ENCODE measurements at regions not wholly inside any gene's neighbourhood (a gene's known extent, or its start where the extent isn't known, plus 50 kb on each side); places are given as distances from the start of the nearest gene placed in this dataset.
A peak's percentile ranks its signal among the peaks of the same experiment; 100 is the strongest.

DNA sequence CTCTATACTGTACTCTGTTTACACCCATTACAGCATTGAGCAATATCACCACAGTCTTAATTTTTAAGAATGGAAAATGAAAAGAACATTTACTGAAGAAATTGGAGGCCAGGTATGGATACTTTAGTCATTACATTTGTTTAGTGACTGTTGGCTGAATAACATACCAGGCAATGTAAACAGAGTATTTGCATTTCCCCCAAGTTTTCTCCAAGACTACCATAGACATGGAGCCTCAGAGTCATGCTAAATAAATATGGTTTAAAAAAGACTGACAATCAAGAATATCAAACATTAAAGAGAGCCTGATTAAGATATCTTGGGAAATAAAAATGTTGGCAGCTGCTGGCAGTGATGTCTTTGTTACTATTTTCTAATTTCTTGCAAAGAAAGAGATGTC, 136.9 kb upstream of the ADAMTS5 start:
- TF ChIP-seq, protein P1, sequence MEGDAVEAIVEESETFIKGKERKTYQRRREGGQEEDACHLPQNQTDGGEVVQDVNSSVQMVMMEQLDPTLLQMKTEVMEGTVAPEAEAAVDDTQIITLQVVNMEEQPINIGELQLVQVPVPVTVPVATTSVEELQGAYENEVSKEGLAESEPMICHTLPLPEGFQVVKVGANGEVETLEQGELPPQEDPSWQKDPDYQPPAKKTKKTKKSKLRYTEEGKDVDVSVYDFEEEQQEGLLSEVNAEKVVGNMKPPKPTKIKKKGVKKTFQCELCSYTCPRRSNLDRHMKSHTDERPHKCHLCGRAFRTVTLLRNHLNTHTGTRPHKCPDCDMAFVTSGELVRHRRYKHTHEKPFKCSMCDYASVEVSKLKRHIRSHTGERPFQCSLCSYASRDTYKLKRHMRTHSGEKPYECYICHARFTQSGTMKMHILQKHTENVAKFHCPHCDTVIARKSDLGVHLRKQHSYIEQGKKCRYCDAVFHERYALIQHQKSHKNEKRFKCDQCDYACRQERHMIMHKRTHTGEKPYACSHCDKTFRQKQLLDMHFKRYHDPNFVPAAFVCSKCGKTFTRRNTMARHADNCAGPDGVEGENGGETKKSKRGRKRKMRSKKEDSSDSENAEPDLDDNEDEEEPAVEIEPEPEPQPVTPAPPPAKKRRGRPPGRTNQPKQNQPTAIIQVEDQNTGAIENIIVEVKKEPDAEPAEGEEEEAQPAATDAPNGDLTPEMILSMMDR (IDR thresholded peaks at IDR 0.05; ENCODE audit: unreplicated experiment): no peak
- H3K9me3 Mint-ChIP-seq: peaks cover 24% of the 10 kb centered on the region
- H3K27me3 Mint-ChIP-seq (ENCODE audit: low read depth): no peaks in the 10 kb centered on the region
- H3K4me3 Mint-ChIP-seq: no peak overlapping the region
- H3K27ac Mint-ChIP-seq: no peak overlapping the region
- DNase-seq (ENCODE audit: low spot score in 2 of 2, unreplicated experiment in 2 of 2): no peak
- H3K4me1 Mint-ChIP-seq: peaks cover 36% of the 10 kb centered on the region
- peaks cover 9% of the 10 kb centered on the region for H3K36me3 Mint-ChIP-seq

DNA sequence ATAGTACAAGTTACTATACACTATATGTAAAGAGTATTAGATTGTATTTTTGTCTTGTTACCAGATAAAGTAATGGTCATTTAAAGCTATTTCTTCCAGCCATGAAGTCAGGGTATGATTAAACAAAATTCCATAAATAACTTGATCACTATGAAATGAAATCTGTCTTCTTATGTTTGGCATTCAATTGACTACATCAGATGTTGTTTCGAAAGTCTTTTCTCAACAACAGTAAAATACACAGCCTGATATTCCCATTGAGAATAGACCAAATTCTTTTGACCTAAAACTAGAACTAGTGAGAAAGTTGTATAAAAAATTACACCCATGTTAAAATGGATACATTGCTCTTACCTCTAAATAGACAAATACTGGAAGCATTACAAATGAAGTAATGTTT, 134.6 kb upstream of the ADAMTS5 start:
- Mint-ChIP-seq H3K27me3 (ENCODE audit: low read depth) (no peaks in the 10 kb centered on the region), H3K27ac (no peak overlapping the region), H3K9me3 (peaks cover 28% of the 10 kb centered on the region), H3K4me1 (peaks cover 18% of the 10 kb centered on the region), H3K4me3 (no peak overlapping the region), H3K36me3 (peaks cover 12% of the 10 kb centered on the region)
- TF ChIP-seq, protein P1 (IDR thresholded peaks at IDR 0.05; ENCODE audit: unreplicated experiment): no peak
- no peak for DNase-seq (ENCODE audit: low spot score in 2 of 2, unreplicated experiment in 2 of 2)

DNA sequence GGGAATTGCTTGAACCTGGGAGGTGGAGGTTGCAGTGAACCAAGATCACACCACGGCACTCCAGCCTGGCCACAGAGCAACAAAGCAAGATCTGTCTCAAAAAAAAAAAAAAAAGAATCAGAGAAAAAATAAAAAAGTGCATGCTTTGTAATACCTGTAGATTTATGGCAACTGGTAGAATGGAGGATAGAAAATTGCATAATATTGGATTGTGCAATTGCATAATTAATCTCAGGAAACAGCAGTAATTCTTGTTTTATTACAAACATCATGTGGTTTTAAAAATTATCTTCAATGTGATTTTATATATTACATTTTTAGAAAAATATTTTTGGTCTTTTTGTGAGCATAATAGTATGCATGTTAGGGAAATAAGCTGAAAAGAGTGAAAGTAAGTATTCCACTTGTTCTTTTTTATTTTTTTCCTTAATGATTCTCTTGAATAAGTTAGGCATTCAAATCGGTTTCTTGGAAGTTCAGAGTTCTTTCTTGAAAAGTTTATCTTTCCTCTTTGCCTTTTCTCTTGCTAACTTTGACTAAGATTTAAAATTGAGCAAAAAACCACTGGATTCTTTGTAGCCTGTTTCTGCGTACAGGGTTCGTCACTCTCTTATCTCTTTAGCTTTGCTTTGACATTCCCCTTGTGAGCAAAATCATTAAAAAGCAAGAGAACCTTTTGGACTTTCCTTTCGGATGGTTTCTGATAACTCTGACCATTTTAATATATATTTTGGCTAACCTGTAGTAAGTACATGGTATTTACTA, 127.5 kb upstream of the ADAMTS5 start:
- TF ChIP-seq, protein P1 (IDR thresholded peaks at IDR 0.05; ENCODE audit: unreplicated experiment): no peak
- Mint-ChIP-seq H3K9me3 (peaks cover 9% of the 10 kb centered on the region), H3K27me3 (ENCODE audit: low read depth) (peaks cover 1% of the 10 kb centered on the region), H3K27ac (no peak overlapping the region), H3K4me3 (no peak overlapping the region), H3K4me1 (peaks cover 2% of the 10 kb centered on the region), H3K36me3 (peaks cover 6% of the 10 kb centered on the region)
- DNase-seq (ENCODE audit: low spot score in 2 of 2, unreplicated experiment in 2 of 2): no peak

DNA sequence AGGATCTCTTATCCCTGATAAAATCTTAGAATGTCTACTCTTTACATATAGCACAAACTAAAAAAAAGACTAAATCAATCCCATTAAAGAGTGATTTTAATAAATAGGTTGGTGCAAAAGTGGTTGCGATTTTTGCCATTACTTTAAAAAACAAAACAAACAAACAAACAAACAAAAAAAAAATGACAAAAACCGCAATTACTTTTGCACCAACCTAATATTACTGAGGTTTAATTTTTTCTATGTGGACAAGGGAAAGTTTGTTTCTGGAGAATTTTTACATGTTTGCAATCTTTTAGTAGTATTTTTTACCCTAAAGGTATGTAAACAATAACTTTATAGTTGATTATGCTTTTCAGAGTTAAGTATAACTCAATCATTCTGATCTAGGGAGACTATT, 119.7 kb upstream of the ADAMTS5 start:
- Mint-ChIP-seq H3K36me3 (no peaks in the 10 kb centered on the region), H3K4me3 (no peak overlapping the region), H3K27me3 (ENCODE audit: low read depth) (peaks cover 23% of the 10 kb centered on the region), H3K4me1 (peaks cover 11% of the 10 kb centered on the region), H3K9me3 (peaks cover 5% of the 10 kb centered on the region), H3K27ac (no peak overlapping the region)
- TF ChIP-seq, protein P1 (IDR thresholded peaks at IDR 0.05; ENCODE audit: unreplicated experiment): no peak
- DNase-seq (ENCODE audit: low spot score in 2 of 2, unreplicated experiment in 2 of 2): no peak

DNA sequence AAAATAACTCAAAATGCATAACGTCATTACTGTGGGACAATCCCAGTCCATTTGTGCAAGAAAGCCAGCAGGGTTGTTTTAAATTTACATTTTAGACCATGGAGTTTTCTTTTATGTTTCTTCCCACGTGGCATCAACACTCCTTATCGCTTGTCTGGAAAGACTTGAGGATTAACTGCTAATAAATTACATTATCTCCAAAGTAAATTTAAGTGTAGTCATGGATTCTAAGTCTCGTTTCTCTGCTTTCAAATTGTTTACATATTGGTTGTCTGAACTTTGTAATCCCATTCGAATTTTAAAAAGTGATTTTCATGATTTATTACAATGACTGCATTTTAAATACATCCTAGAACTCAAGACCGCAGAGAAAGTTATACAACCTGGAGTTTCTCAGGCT, 119.3 kb upstream of the ADAMTS5 start:
- H3K4me1 Mint-ChIP-seq: peaks cover 11% of the 10 kb centered on the region
- peak overlapping the region; percentile 57 for H3K27ac Mint-ChIP-seq
- H3K27me3 Mint-ChIP-seq (ENCODE audit: low read depth): peaks cover 23% of the 10 kb centered on the region
- no peak for DNase-seq (ENCODE audit: low spot score in 2 of 2, unreplicated experiment in 2 of 2)
- H3K9me3 Mint-ChIP-seq: peaks cover 5% of the 10 kb centered on the region
- TF ChIP-seq, protein P1 (IDR thresholded peaks at IDR 0.05; ENCODE audit: unreplicated experiment): no peak
- H3K36me3 Mint-ChIP-seq: no peaks in the 10 kb centered on the region
- H3K4me3 Mint-ChIP-seq: no peak overlapping the region

Measured in mesothelial cell of epicardium (in vitro differentiated cells).